Calu3 (cell line): ENCODE measurements at regions not wholly inside any gene's neighbourhood (a gene's known extent, or its start where the extent isn't known, plus 50 kb on each side); places are given as distances from the start of the nearest gene placed in this dataset.

Source experiments
- BruUV-seq: library from RNA; stranded (reverse); fragments of 400-500 nt; replicated peaks from 2 replicates; lab custom pipeline; 2021; lab: Mats Ljungman, UMichigan
- CTCF ChIA-PET: fragments of 300-600 bp; sonication (Branson Sonifier 250); formaldehyde crosslinking; loops from one replicate; lab custom pipeline; 2022; ENCODE audit warnings: antibody characterized with exemption; lab: Charles Lee
- DNase-seq: peaks from one replicate; pipeline ENCODE4 v3.0.0; 2022
- H3K27ac Mint-ChIP-seq: one replicate; pipeline ENCODE4 v1.8.0; 2022; ENCODE audit warnings: mixed read lengths; ENCODE audit not compliant: unreplicated experiment
- H3K27me3 Mint-ChIP-seq: one replicate; pipeline ENCODE4 v1.8.0; 2022; ENCODE audit warnings: mixed read lengths; ENCODE audit not compliant: unreplicated experiment
- H3K36me3 Mint-ChIP-seq: one replicate; pipeline ENCODE4 v1.8.0; 2022; ENCODE audit warnings: mild to moderate bottlenecking, moderate library complexity, mixed read lengths; ENCODE audit not compliant: insufficient read depth, unreplicated experiment
- H3K4me1 Mint-ChIP-seq: one replicate; pipeline ENCODE4 v1.8.0; 2022; ENCODE audit warnings: mild to moderate bottlenecking, low read depth, mixed read lengths; ENCODE audit not compliant: unreplicated experiment
- H3K4me3 Mint-ChIP-seq: one replicate; pipeline ENCODE4 v1.8.0; 2022; ENCODE audit warnings: mild to moderate bottlenecking, low read depth, moderate library complexity, mixed read lengths; ENCODE audit not compliant: unreplicated experiment
- H3K9me3 Mint-ChIP-seq: one replicate; pipeline ENCODE4 v1.8.0; 2022; ENCODE audit warnings: low read depth, mixed read lengths; ENCODE audit not compliant: unreplicated experiment
- CTCF ChIP-seq: fragments of 200-600 bp; IDR thresholded peaks from one replicate; pipeline ENCODE4 v1.8.0; 2022; ENCODE audit warnings: antibody characterized with exemption; ENCODE audit not compliant: unreplicated experiment
- intact Hi-C: fragments of 100-400 bp; cut with micrococcal nuclease; formaldehyde crosslinking; loops from one replicate; pipeline ENCODE4 v1.10.0; 2022; ENCODE audit not compliant: unreplicated experiment

GRCh38 chr18:38368246-38368645, 802.6 kb upstream of the CELF4 start:
- Mint-ChIP-seq H3K4me1 (peaks cover 50% of the 10 kb centered on the region), H3K27me3 (no peaks in the 10 kb centered on the region), H3K4me3 (no peak overlapping the region), H3K36me3 (no peaks in the 10 kb centered on the region), H3K9me3 (peaks cover 2% of the 10 kb centered on the region), H3K27ac (no peak overlapping the region)
- CTCF ChIA-PET = interaction anchor here (0.7 to 0.8 kb wide), 3 partner anchors 11 to 685 kb away, joined by 3 to 7 read pairs (median 6); no protein-coding TSS in a partner anchor
- DNase-seq = no peak
- BruUV-seq = no TSS peak
- intact Hi-C loops = loop anchor here (5.0 kb wide), 1 partner anchor 159 kb away; no protein-coding TSS in a partner anchor
- TF ChIP-seq CTCF = no peak

- H3K4me3 Mint-ChIP-seq = no peak overlapping the region
- no peak overlapping the region for H3K27ac Mint-ChIP-seq
- no peaks in the 10 kb centered on the region for H3K27me3 Mint-ChIP-seq
- peaks cover 50% of the 10 kb centered on the region for H3K4me1 Mint-ChIP-seq
- TF ChIP-seq CTCF = no peak
- H3K36me3 Mint-ChIP-seq = no peaks in the 10 kb centered on the region
- peaks cover 2% of the 10 kb centered on the region for H3K9me3 Mint-ChIP-seq
- BruUV-seq = no TSS peak
- intact Hi-C loops = loop anchor here (5.0 kb wide), 1 partner anchor 160 kb away; no protein-coding TSS in a partner anchor
- CTCF ChIA-PET = interaction anchor here (0.7 kb wide), 2 partner anchors 25 to 686 kb away, joined by 6 to 7 read pairs; no protein-coding TSS in a partner anchor
- no peak for DNase-seq
Measured at GRCh38 chr18:38367473-38367872, 801.9 kb upstream of the CELF4 start.

GRCh38 chr18:38362286-38362792, 796.7 kb upstream of the CELF4 start:
- Mint-ChIP-seq H3K36me3 (no peaks in the 10 kb centered on the region), H3K9me3 (no peaks in the 10 kb centered on the region), H3K27me3 (peaks cover 8% of the 10 kb centered on the region), H3K4me1 (peaks cover 9% of the 10 kb centered on the region), H3K27ac (no peak overlapping the region), H3K4me3 (no peak overlapping the region)
- intact Hi-C loops = no loop called here
- TF ChIP-seq CTCF = no peak
- DNase-seq = no peak
- BruUV-seq = no TSS peak
- CTCF ChIA-PET = no interaction called here

DNA sequence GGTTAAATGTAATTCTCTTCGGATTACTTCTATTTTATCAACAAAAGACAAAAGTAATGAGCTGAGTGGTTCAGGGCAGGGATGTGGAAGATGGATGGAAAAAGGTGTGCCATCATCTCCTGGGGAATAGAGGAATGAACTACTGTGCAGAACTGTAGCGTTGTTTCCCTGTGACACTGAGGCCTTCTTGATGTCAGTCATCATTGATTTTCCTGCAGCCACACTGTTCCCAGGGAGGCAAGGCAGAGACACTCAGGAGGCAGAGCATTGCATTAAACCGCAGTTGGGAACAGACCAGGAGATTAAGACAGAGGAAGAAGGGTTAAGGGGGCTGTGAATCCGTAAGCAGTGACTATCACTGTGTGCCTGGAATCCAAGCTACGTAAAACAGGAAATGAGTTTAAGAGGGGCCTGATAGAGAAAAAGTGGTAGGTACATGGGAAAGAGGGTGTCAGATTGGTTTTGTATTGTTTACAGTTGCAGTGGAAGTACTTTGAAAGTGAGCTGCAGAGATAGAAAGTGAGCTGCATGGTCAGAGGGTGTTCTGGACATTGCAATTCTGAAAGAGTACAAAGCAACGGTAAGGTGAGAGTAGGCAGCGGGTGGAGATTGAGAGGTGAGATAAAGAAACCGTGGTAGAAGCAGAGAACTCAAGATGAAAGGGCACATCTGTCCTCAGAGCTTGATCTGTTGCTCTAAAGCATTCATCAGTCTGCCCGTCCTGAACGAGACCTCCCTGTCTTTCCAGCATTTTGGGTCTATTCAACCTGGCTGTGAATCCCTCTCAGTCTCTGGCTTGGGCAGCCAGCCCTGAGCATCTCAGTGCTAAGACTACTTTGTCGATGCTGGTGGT, 793.4 kb upstream of the CELF4 start:
- CTCF ChIA-PET = no interaction called here
- Mint-ChIP-seq H3K36me3 (no peaks in the 10 kb centered on the region), H3K4me1 (no peaks in the 10 kb centered on the region), H3K27ac (no peak overlapping the region), H3K9me3 (no peaks in the 10 kb centered on the region), H3K27me3 (peaks cover 8% of the 10 kb centered on the region), H3K4me3 (no peak overlapping the region)
- intact Hi-C loops = no loop called here
- no peak for DNase-seq
- no TSS peak for BruUV-seq
- no peak for TF ChIP-seq CTCF
